SU-DHL-6 (cell line): ENCODE measurements at regions not wholly inside any gene's neighbourhood (a gene's known extent, or its start where the extent isn't known, plus 50 kb on each side); places are given as distances from the start of the nearest gene placed in this dataset.

ENCODE experiments used
- H2AFZ ChIP-seq: fragments of 200-600 bp; sonication (generic); 2 replicates; pipeline ENCODE4 v1.6.1; 2014; ENCODE audit warnings: low read depth, mild to moderate bottlenecking, moderate library complexity, mixed read lengths, antibody characterized with exemption, low read length; ENCODE audit not compliant: severe bottlenecking
- H3F3A ChIP-seq: fragments of 200-600 bp; shearing (Covaris generic); 2 replicates; pipeline ENCODE4 v1.6.0; 2016; ENCODE audit warnings: antibody characterized with exemption, mild to moderate bottlenecking; ENCODE audit not compliant: insufficient read depth
- H3K27ac ChIP-seq: fragments of 200-600 bp; sonication (generic); 2 replicates; pipeline ENCODE4 v1.5.1; 2016; ENCODE audit warnings: low read depth, mild to moderate bottlenecking, low read length, moderate library complexity, mixed read lengths
- H3K27me3 ChIP-seq: fragments of 200-600 bp; sonication (generic), shearing (Covaris generic); 2 replicates; pipeline ENCODE4 v1.6.0; 2014; ENCODE audit warnings: mild to moderate bottlenecking, low read length
- H3K36me3 ChIP-seq: fragments of 200-600 bp; sonication (generic); 2 replicates; pipeline ENCODE4 v1.6.1; 2014; ENCODE audit warnings: mild to moderate bottlenecking, low read length, mixed read lengths
- H3K4me2 ChIP-seq: fragments of 300-600, 200-600 bp; shearing (Covaris generic), sonication (generic); 2 replicates; pipeline ENCODE4 v1.6.0; 2014; ENCODE audit warnings: low read length, low read depth, mild to moderate bottlenecking; ENCODE audit not compliant: poor library complexity, severe bottlenecking
- H3K4me3 ChIP-seq: fragments of 200-600 bp; sonication (generic); 2 replicates; pipeline ENCODE4 v1.5.1; 2014; ENCODE audit warnings: antibody characterized with exemption, low read length, mild to moderate bottlenecking, mixed read lengths; ENCODE audit not compliant: insufficient read depth, poor library complexity, severe bottlenecking
- H3K79me2 ChIP-seq: fragments of 200-600 bp; sonication (generic); 2 replicates; pipeline ENCODE4 v1.6.1; 2014; ENCODE audit warnings: mild to moderate bottlenecking, low read length, moderate library complexity; ENCODE audit not compliant: insufficient read depth
- H3K9ac ChIP-seq: fragments of 200-600 bp; sonication (generic); 2 replicates; pipeline ENCODE4 v1.7.0; 2014; ENCODE audit warnings: mild to moderate bottlenecking, low read length
- H3K9me2 ChIP-seq: fragments of 200-600 bp; sonication (generic); replicated peaks from 2 replicates; pipeline ENCODE4 v1.6.1; 2014; ENCODE audit warnings: low read length; ENCODE audit not compliant: insufficient read depth
- H3K9me3 ChIP-seq: fragments of 200-600 bp; sonication (generic); 2 replicates; pipeline ENCODE4 v1.6.1; 2014; ENCODE audit warnings: low read length, mixed read lengths; ENCODE audit not compliant: insufficient read depth
- H4K20me1 ChIP-seq: fragments of 200-600 bp; sonication (generic); 2 replicates; pipeline ENCODE4 v1.6.1; 2014; ENCODE audit warnings: low read depth, mild to moderate bottlenecking, antibody characterized with exemption, low read length, moderate library complexity, mixed read lengths
- EZH2phosphoT487 ChIP-seq: fragments of 200-600 bp; sonication (generic), shearing (Covaris generic); conservative IDR thresholded peaks from 2 replicates; pipeline ENCODE4 v1.6.1; 2018; ENCODE audit warnings: mild to moderate bottlenecking, antibody characterized with exemption, low read length, moderate library complexity, mixed read lengths
- TF ChIP-seq, protein P1 (sequence below): fragments of 200-600 bp; sonication (generic); IDR thresholded peaks from one replicate; pipeline ENCODE4 v1.5.1; 2017; ENCODE audit warnings: antibody characterized with exemption, mild to moderate bottlenecking, low read length, moderate library complexity; ENCODE audit not compliant: insufficient read depth, poor library complexity, severe bottlenecking

DNA sequence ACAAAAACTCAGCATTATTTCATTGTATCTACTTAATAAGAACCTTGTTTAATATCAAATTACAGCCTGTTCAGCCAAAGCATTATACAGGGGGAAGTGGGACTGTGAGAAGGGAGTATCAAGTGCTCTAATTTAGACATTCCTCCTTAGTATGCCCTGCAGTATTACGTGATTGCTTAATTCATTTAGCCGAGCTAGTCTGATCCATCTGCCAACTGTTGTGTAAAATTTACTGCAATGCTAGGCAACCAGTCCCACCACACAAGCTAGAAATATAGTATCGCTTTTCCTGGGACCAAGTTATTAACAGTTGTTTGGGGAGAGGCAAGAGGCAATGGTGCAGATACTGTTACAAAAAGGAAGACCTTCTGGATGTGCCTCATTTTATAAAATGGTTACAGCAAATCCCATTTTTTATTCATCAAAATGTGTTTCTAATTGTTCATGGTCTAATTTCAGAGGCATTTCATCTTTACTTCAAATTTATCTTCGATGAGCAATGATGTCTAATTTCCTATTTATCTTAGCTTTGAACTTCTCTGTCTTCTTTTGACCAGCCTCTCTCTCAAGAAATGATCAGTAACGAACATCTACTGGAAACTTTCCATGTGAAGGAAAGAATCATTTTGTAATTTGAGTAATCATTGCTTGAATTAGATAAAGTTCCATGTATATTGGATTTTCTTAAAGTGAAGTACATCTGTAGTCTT is 283.3 kb downstream of the DUSP10 start:
- Histone ChIP-seq H3K4me3 (no peak overlapping the region), H3K4me2 (no peak overlapping the region), H4K20me1 (no peaks in the 10 kb centered on the region), H3K36me3 (no peaks in the 10 kb centered on the region), H3K9me2 (no peaks in the 10 kb centered on the region), H3K9ac (no peak overlapping the region), H3K9me3 (no peaks in the 10 kb centered on the region), H3K27me3 (no peaks in the 10 kb centered on the region), H2AFZ (no peak overlapping the region), H3K27ac (no peak overlapping the region), H3K79me2 (no peaks in the 10 kb centered on the region), H3F3A (no peaks in the 10 kb centered on the region)
- TF ChIP-seq, protein P1, sequence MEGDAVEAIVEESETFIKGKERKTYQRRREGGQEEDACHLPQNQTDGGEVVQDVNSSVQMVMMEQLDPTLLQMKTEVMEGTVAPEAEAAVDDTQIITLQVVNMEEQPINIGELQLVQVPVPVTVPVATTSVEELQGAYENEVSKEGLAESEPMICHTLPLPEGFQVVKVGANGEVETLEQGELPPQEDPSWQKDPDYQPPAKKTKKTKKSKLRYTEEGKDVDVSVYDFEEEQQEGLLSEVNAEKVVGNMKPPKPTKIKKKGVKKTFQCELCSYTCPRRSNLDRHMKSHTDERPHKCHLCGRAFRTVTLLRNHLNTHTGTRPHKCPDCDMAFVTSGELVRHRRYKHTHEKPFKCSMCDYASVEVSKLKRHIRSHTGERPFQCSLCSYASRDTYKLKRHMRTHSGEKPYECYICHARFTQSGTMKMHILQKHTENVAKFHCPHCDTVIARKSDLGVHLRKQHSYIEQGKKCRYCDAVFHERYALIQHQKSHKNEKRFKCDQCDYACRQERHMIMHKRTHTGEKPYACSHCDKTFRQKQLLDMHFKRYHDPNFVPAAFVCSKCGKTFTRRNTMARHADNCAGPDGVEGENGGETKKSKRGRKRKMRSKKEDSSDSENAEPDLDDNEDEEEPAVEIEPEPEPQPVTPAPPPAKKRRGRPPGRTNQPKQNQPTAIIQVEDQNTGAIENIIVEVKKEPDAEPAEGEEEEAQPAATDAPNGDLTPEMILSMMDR = no peak
- no peak for TF ChIP-seq EZH2phosphoT487

DNA sequence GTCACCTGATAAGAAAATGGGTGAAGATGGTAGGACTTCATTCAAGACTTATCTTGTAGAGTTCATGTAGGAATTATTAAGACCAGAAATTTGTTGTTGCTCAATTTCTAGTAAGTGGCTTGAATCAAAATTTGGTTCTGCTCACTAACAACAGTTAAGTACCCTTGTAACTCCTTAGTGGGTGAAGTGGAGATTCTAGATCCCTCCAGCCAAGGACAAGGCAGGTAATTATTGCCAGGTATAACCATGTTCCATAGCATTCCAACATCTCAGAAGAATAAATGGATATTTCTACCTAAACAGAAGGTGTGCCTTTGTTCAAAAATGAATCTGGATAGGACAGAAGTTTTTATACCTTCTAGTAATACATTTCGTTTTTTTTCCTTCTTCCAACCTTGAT is 282.3 kb downstream of the DUSP10 start:
- no peaks in the 10 kb centered on the region for H3K79me2 ChIP-seq
- H3K4me3 ChIP-seq = no peak overlapping the region
- TF ChIP-seq, protein P1 = no peak
- no peaks in the 10 kb centered on the region for H3K9me2 ChIP-seq
- no peaks in the 10 kb centered on the region for H3K36me3 ChIP-seq
- H3K9ac ChIP-seq = no peak overlapping the region
- H3K9me3 ChIP-seq = no peaks in the 10 kb centered on the region
- H3K4me2 ChIP-seq = no peak overlapping the region
- H3K27ac ChIP-seq = no peak overlapping the region
- no peak overlapping the region for H2AFZ ChIP-seq
- no peaks in the 10 kb centered on the region for H4K20me1 ChIP-seq
- H3F3A ChIP-seq = no peaks in the 10 kb centered on the region
- H3K27me3 ChIP-seq = no peaks in the 10 kb centered on the region

DNA sequence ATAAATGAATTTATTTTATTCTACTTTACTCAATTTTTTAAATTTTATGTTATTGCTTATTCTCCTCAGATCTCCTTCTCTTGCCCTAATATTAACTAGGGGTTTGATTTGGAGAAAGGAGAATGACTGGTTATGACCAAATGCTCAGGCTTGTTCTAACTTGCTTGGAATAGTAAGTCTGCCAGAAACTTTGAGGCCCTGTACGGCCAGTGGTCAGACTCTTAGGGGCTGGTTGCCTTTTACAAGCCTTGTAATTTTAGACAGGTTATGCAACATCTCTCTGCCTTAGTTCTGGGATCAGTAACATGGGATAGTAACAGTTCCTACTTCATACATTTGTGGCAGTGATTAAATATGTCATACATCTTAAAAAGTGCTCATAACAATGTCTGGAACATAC is 279.5 kb downstream of the DUSP10 start:
- Histone ChIP-seq H3F3A (no peaks in the 10 kb centered on the region), H3K4me2 (no peak overlapping the region), H3K9me2 (no peaks in the 10 kb centered on the region), H3K36me3 (no peaks in the 10 kb centered on the region), H3K27me3 (no peaks in the 10 kb centered on the region), H4K20me1 (no peaks in the 10 kb centered on the region), H3K9me3 (no peaks in the 10 kb centered on the region), H3K79me2 (no peaks in the 10 kb centered on the region), H3K27ac (no peak overlapping the region), H3K9ac (no peak overlapping the region), H2AFZ (no peak overlapping the region), H3K4me3 (no peak overlapping the region)
- TF ChIP-seq, protein P1 = no peak
- TF ChIP-seq EZH2phosphoT487 = no peak

DNA sequence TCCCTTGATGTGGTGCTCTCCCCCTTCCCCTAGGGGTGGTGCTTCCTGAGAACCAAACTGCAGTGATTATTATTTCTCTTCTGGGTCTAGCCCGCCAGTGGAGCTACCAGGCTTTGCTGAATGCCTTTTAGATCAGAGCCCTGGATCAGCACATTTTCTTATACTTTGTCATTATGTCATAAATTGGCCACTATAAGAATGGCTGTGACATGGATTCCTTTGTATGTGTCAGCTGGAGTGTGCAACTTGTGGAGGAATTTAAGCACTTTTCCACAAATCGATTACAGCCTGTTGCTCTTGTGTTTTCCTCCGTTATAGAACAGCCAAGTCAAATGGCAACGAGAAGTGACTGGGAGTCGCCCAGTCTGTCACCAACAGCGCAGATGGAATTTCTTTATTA is 273.3 kb downstream of the DUSP10 start:
- no peak overlapping the region for H3K4me2 ChIP-seq
- H4K20me1 ChIP-seq = no peaks in the 10 kb centered on the region
- no peaks in the 10 kb centered on the region for H3K36me3 ChIP-seq
- H3K9ac ChIP-seq = no peak overlapping the region
- H3F3A ChIP-seq = no peaks in the 10 kb centered on the region
- no peaks in the 10 kb centered on the region for H3K79me2 ChIP-seq
- no peaks in the 10 kb centered on the region for H3K9me3 ChIP-seq
- no peak overlapping the region for H2AFZ ChIP-seq
- TF ChIP-seq EZH2phosphoT487 = no peak
- TF ChIP-seq, protein P1 = no peak
- no peaks in the 10 kb centered on the region for H3K9me2 ChIP-seq
- H3K27ac ChIP-seq = no peak overlapping the region
- no peaks in the 10 kb centered on the region; the same call in 1 of the 2 replicates for H3K27me3 ChIP-seq
- H3K4me3 ChIP-seq = no peak overlapping the region
